ENCODE measurements at regions not wholly inside any gene's neighbourhood (a gene's known extent, or its start where the extent isn't known, plus 50 kb on each side); places are given as distances from the start of the nearest gene placed in this dataset.
A peak's percentile ranks its signal among the peaks of the same experiment; 100 is the strongest.
"Not testable (repeated sequence)": the region's sequence is repeated elsewhere in the genome, so short reads cannot be mapped to it uniquely, and the experiment has no call there.

DNA sequence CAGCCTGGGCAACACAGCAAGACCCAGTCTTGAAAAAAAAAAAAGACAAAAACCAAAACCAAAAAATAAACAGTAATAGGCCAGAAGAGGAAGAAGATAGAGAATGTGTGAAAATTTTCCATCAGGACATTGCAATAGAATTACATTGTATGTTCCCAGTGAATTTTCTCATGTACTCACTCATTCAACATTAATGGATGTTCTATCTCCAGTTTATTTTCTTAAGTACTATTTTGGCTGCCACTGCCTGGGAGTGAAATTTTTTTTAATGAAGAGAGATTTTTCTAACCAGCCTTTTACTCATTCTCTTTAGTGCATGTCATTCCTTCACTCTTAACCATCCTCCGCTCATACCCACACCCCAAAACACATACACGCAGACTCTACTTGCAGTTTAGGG is 282.8 kb downstream of the ALDH8A1 start:
- DNase-seq, result no peak

DNA sequence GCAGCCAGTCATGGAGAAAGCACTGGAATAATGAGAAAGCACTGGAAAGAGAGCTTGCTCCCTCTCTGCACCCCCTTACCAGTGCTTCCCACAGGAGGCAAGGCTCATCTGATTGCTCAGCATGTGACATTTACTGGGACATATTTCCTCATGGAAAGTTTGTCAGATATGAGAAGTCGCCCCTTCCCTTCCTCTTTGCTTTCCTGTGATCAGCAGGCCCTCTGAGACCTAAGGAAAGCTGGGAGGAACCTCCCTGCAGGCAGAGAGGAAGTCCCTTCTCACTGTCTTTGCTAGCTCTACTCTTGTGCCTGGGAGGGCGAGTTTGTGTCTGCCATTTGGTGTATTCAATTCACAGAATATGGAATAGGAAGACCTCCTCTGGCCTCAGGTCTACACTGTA is 283.8 kb downstream of the ALDH8A1 start:
- no peak for DNase-seq

DNA sequence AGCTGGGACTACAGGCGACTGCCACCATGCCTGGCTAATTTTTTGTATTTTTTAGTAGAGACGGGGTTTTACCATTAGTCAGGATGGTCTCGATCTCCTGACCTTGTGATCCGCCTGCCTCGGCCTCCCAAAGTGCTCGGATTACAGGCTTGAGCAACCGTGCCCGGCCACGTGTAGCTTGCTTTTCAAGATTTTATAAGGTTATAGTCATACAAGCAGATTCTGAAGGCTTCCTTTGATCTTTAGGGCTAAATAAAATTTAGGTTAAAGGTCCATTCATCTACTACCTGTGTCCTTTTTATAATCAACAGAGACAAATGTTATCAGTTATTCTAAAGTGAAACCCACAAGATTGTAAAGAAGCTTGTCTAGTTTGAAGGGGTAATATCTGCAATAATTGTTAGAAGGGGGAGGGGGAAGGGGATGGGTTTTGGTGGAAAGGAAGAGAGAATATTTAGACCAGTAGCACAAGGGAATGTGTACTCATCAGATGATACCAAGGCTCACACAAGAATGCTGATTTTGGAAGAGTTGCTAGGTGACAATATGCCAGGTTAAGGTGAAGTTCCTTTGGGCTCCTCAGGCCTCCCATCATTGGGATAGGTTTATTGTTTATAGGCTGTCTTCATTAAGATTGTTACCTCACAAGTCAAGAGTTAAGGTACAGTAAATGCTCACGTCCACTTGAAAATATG is 284.7 kb downstream of the ALDH8A1 start:
- no peak for DNase-seq

DNA sequence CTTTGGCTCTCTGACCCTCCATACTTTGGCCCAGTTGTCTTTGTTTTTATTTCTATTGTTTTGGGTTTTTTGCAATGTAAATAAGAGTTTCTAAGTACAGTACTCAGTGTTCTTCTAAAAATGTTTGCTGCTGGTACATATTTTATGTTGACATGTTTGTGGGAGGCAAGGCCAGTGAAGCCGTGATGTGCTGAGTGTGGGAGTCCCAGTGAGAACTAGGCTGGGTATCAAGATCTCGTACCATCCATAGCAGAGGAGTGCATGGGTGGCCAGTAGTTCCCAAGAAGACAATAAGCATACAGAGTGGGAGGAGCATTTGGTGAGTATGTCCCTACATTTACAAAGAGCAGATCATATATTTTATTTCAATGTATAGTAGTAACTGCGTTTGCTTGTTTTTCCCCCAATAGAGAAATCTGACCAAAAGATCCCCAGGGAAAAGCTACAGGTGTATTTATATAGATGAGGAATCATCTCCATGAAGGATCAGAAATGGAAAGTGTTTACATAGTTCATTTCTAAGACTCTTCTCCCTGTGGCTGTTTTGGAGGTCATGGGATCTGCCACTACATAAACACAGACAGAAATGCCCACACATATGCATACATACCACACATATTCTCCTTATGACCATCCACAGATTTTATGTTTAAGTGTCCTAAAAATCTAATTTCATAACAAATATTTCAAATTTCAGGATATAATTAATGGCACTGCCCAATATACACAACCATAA is 285.9 kb downstream of the ALDH8A1 start:
- no peak for DNase-seq

DNA sequence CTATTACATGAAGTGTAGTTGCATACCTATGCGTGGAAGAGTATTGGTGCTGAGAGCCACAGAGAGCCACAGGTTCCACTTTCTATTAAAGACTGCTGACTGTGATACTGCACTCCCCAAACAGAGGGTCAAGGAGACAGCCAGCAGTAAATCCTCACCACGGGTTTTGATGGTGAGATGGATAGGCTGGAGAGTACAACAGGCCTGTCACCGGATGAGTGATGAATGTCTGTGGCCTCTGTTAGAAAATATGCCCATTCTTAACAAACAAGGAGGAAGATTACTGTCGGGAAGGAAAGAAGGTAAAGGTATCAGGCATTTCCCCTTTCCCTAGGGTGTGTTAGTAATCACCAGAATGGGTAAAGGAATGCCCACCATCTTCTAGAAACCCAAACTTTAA is 286.5 kb downstream of the ALDH8A1 start:
- DNase-seq, result no peak

DNA sequence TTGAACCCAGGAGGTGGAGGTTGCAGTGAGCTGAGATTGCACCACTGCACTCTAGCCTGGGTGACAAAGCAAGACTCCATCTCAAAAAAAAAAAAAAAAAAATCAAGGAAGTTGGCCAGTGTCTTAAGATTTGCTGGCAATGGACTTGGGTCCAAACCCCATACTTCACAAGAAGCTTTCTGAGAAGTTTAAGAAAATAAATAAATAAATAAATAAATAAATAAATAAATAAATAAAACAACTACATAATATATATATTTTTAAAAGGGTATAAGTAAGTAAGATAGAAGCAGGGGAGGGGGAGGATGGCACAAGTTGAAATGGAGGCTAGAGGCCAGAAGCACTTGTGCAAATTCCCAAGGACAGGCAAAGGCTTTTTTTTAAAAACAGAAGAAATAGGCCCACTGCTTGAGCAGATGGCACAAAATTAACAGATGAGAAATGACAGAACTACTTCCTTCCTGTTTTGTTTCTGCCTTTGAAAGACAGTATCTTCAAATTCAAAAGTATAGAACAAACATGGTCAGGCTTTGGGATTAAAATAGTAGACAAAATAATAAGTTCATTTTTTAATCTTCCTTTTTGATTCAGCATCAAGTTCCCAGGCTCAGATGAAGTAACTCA is 287.7 kb downstream of the ALDH8A1 start:
- no peak for DNase-seq

DNA sequence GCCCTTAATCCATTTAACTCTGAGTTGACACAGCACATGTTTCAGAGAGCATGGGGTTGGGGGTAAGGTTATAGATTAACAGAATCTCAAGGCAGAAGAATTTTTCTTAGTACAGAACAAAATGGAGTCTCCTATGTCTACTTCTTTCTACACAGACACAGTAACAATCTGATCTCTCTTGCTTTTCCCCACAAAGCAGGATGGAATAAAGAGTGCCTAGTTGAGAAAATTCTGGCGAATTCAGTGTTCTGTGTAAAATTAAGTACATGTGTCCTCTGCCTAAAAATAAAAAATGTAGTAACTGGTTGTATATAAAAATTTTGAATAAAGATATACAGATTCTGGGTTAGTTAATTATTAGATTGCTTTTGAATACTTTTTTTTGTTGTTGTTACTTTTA is 290.0 kb downstream of the ALDH8A1 start:
- not testable (repeated sequence) for DNase-seq

DNA sequence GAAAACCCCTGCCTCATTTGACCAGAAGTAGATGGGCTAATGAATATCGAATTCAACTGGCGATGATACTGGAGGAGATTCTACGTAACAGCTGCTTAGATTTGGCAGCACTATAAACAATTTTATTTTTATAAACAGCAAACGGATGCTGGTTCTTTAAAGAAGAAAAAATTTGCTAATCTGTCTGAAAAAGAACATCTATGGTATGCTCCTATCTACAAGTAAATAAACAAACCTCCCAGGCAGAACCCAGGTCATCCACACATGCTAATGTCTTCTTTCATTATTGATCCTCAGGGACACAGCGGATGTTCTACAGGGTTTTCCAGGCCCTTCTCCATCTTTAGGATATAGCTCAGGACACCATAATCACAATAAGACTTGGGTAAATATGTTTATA is 291.3 kb downstream of the ALDH8A1 start:
- no peak for DNase-seq

DNA sequence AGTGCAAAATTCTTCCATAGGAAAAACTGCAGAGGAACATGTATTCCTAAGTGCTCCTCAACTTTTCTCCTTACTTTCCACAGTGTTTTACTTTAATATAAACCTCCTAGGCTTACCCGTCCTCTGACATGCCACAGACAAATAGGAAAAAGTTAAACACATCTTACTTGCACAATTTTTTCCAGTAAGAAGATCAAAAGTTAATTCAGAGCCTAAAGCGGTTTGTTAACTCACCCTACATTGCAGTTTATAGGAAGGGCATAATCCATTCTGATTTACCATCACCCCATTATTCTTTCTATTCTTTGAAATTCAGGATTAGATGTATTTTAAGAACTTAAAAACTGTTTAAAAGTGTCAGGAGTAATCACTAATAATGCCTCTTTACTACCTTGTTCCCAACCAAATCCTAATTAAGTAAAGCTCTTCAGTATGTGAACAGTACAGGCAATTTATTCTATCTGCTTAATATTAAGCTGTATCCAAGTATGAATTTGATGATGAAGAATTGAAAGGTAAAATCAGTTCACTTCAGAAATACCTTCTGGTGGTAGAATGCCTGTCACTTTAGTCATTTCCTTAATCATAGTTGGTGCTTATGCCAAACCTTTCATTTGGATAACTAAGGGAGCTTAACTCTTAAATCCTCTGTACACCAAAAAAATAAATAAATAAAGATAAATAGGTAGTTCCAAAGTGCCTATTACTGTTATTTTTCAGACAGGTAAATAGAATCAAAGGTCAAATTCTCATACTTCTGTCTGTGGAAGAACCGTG is 292.0 kb downstream of the ALDH8A1 start:
- no peak for DNase-seq

DNA sequence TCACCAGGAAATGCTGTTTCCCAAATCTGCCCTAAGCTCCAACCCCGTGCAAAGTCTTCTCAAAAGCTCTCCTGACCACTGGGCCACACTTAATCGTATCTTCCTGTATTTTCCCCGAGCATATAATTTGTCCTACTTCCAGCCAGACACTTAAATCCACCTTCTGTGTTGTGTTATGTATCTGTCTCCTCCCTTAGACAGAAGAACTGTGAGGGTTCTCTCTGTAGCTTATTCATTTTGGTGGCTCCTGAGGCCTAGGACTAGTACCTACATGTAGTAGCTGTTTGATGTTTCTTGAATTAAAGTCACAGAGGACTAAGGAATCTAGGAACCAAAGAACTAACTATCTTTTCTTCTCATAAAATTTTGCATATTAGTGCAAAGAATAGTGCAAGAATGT is 292.6 kb downstream of the ALDH8A1 start:
- DNase-seq, result no peak

DNA sequence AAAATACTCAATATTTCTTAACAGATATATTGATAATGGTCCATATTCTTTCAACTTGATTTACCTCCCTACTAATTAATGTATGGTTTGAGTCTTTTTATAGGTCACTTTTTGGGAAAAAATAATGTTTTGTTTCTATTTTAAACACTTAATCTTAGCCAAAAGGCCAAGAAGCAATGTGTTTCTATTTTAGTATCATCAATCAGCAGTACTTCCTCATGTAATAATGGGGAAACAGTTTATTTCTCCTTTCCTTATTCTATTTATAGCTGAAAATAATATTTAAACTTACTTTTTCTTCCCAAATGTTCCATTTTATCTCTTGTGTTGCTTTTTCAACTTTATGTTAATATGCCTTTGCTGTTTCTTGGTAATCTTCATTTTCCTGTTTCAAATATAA is 295.1 kb downstream of the ALDH8A1 start:
- DNase-seq, result no peak

DNA sequence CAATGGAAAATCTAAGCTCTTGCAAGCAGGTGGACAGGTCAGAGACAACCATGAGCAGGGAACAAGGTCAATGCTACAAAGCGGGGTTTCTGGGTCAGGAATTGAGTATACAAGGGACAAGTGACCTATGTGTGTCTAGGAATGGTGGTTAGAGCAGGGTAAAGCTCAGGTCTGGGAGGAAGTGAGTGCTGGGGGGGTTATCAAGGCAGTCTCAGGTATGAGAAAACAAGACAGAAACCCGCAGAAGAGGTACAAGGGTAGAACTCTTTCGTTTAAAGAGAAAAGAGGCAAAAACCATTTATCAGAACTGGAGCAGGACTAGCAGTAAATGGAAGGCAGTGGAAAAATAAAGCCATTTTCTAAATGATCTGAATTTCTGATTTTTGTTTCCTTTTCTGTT is 298.4 kb downstream of the ALDH8A1 start:
- no peak for DNase-seq

DNA sequence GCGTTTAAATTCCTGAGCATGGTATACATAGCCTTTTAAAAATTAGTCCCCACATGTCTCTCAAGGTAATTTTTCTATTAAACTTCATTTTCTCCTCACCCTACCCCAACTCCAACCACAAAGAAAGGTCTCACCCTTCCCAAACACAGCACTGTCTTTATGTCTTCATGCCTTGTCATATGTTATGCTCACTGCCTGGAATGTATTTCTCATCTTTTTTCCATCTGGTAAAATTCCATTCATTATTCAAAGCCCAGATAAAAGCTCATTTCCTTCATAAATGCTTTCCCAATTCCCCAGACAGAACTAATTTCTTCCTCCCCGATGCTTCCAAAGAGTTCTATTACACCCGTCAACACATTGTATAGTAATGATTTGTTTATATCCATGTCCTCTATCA is 302.0 kb downstream of the ALDH8A1 start:
- no peak for DNase-seq

DNA sequence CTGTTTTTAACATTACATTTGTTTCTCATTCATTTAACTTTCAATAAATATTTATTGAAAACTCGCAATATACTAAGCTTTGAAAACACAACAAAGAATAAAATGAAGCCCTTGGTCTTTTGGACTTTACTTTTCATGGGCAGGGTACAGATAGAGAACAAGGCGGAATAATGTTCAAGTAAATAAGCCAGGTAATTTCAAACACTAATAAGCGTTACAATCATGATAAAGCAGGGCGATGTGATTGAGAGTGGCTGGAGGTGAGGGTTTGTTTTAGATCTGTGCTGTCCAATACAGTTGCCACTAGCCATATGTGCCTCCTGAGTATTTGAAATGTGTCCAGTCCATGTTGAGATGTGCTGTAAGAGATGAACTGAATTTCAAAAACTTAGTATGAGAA is 307.1 kb downstream of the ALDH8A1 start:
- no peak for DNase-seq

DNA sequence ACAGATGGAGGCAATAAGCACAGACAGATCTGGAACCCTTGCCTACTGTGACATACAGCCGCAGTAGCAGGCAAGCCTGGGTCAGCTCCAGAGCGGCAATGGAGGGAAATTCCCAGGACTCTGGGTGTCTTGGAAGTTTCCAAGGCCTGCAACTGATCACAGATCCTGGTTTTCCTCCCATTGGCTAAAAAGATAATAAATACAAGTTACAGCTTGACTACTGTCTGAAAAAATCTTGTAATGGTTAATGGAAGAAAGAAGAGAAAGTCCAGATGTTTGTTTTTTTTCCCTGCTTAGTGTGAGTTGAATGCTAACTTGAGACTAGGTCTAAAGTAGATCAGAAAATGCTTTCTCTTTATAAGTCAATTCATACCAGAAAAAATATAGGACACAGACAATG is 307.6 kb downstream of the ALDH8A1 start:
- DNase-seq, result no peak

DNA sequence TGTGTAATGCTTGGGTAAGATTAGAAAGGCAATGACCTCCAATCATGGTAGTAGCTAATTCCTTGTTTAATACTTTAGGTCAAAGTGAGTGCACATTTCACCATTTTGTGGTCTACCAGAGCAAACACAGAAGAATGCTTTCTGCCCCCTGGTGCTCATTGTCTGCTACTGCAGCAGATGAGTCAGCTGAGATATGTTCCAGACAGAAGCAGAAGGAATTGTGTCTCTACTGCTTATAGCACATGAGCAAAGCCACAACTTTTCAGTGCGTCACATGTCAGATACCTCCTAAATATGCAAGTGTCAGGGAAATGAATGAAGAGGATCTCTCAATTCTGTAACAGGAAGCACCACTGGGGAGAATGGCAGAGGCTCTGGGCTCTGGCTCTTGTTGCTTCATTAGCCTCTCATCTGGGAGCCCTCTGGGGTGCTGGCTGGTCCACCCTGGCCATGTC is 308.9 kb downstream of the ALDH8A1 start:
- DNase-seq, result peak; percentile 58

DNA sequence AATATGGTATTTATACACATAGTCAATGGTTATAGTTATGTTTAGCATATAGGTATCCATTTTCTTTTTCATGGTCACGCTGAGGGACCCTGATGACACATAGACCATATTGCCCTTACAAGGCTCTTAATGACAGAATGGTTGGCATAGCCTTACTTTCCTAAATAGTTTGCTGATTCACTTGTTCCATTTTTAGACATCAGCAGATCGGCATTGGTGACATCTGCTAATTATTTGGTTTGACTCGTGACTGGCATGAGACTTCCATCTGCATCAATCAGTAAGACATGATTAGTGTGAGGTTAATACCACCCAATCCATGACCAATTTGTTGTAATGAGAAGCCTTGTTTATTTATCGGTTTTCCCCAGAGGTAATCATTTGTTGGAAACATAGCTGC is 309.7 kb downstream of the ALDH8A1 start:
- no peak for DNase-seq

DNA sequence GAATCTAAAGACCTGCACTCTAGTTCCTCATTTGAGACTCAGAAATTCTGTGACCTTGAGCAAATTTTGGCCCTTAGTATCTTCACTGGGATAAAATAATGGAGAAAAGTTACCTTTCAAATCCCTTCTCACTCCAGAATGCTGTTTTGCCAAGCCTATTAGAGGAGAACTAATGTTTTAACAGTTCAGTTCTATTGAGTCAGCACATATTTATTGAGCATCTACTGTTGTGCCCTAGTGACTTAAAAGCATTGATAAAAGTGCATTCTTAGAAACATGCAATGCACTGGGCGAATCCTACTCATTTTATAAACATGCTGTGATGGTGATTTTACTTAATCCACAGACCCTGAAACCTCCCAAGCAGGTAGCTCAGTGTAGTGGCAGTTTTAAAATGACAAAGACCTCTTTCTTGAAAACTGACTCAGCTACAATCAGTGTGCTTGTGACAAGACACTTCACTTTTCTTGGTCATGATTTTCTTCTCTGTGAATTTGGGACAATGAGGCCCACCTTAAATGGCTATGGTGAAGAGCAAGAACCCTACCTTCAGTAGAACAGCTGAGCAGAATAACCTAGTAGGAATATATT is 312.0 kb downstream of the ALDH8A1 start:
- DNase-seq, result no peak

DNA sequence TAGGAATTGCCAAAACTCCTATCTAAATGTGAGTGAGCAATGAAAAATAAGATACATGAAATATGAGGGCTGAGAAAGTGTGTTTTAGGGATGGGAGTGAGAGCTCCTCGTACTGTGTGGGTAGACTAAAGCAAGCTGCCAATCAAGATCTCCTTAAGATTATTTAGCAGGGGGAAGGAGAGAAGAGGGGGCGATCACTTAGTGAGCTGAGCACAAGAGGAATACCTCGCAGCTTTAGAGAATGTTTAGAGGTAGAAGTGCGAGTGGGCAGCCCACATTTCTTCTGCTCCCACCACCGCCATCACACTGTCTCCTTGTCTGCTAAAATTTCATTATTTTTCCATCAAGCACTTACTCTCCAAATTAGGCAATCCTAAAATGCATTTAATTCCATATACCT is 312.6 kb downstream of the ALDH8A1 start:
- no peak for DNase-seq

DNA sequence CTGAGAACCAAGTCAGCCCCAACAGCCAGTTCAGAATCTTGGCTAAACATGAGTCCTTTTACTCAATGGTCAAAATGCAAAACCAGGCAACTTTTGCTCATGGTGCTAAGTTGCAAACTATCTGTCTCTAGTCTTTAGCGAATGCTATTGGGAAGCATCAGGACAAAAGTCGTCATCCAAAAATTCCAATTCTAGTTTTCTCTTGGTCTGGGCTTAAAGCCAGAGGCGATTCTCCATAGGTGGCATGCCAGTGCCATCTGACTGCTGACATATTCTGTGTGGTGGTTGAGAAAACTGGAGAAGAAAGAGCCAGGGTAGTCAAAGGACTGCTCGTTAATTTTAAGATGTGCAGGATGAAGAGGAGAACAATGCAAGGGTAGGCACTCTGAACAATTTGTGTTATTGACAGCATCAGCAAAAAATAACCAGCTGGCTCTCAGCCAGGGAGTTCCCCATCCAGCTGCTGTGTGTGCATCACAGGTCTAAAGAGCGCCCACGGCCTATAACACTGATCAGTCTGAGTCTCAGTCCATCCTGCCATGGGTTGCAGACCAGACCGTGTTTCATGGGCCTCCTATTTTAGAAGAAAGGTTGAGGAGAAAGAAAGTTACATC is 313.6 kb downstream of the ALDH8A1 start:
- no peak for DNase-seq

DNA sequence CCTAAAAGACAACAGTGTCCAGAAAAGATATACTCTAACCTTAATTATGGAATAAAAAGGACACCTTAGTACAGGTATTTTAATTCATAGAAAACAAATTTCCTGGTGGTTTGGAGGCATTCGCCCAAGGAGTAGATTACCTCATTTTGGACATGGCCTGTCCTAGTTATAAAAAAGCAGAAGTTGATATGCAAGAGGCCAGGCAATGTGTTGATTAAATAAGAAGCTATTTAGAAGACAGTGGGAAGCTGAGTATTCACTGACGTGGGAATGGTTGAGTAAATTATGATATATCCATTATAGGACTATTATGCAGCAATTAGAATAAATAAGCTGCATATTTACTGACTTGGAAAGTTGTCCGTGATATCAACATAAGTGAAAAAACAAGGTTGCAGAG is 314.9 kb downstream of the ALDH8A1 start:
- DNase-seq, result no peak

DNA sequence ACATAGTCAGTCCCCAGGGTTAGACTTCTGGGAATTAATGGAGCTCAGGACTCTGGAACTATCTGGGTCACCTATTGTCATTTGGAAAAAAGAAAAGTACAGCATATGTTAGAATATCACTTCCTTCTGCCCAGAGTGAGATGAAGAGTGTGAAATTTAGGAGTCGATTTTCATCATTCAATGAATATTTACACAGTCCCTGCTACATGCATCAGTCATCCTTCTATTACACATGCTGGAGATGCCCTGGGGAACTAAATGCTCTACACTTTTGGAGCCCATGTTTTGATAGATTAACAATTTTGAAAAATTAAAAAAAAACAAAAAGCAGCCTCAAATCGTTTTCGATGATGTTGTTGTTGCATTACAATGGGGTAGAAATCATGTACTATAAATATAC is 315.4 kb downstream of the ALDH8A1 start:
- no peak for DNase-seq

All from occipital lobe (tissue), 1 donor.